OCI-LY1 (cell line): ENCODE measurements at regions not wholly inside any gene's neighbourhood (a gene's known extent, or its start where the extent isn't known, plus 50 kb on each side); places are given as distances from the start of the nearest gene placed in this dataset.

Source experiments
- H2AFZ ChIP-seq: fragments of 200-600 bp; sonication (generic), shearing (Covaris generic); 2 replicates; pipeline ENCODE4 v1.6.0; 2014; ENCODE audit warnings: antibody characterized with exemption, mild to moderate bottlenecking, low read length
- H3F3A ChIP-seq: fragments of 200-600 bp; sonication (generic), shearing (Covaris generic); 2 replicates; pipeline ENCODE4 v1.6.0; 2014; ENCODE audit warnings: mild to moderate bottlenecking, antibody characterized with exemption, low read length, moderate library complexity; ENCODE audit not compliant: insufficient read depth
- H3K27ac ChIP-seq: fragments of 200-600 bp; sonication (generic); 2 replicates; pipeline ENCODE4 v1.5.1; 2014; ENCODE audit warnings: low read length, mixed run types, mild to moderate bottlenecking, low read depth; ENCODE audit not compliant: poor library complexity, severe bottlenecking
- H3K27me3 ChIP-seq: fragments of 200-600 bp; sonication (generic); 2 replicates; pipeline ENCODE4 v1.6.0; 2014; ENCODE audit warnings: antibody characterized with exemption, mild to moderate bottlenecking, low read length, moderate library complexity; ENCODE audit not compliant: insufficient read depth
- H3K36me3 ChIP-seq: fragments of 200-600 bp; sonication (generic); 2 replicates; pipeline ENCODE4 v1.6.1; 2014; ENCODE audit warnings: mild to moderate bottlenecking, antibody characterized with exemption, low read length, moderate library complexity, mixed read lengths; ENCODE audit not compliant: insufficient read depth
- H3K4me1 ChIP-seq: fragments of 200-600 bp; sonication (generic); 2 replicates; pipeline ENCODE4 v1.5.1; 2014; ENCODE audit warnings: mild to moderate bottlenecking, low read length, moderate library complexity; ENCODE audit not compliant: insufficient read depth, severe bottlenecking
- H3K4me2 ChIP-seq: fragments of 200-600 bp; sonication (generic), shearing (Covaris generic); 2 replicates; pipeline ENCODE4 v1.6.1; 2014; ENCODE audit warnings: low read length
- H3K4me3 ChIP-seq: fragments of 200-600 bp; sonication (generic); 2 replicates; pipeline ENCODE4 v1.5.1; 2014; ENCODE audit warnings: low read length, low read depth, mild to moderate bottlenecking, mixed read lengths; ENCODE audit not compliant: poor library complexity, severe bottlenecking
- H3K79me2 ChIP-seq: fragments of 200-600 bp; shearing (Covaris generic); 2 replicates; pipeline ENCODE4 v1.6.1; 2016; ENCODE audit warnings: mixed run types, low read length, mixed read lengths; ENCODE audit not compliant: insufficient read depth
- H3K9ac ChIP-seq: fragments of 200-600 bp; sonication (generic), shearing (Covaris generic); 2 replicates; pipeline ENCODE4 v1.6.1; 2014; ENCODE audit warnings: mild to moderate bottlenecking, low read length, mixed read lengths
- H3K9me2 ChIP-seq: fragments of 200-600 bp; sonication (generic), shearing (Covaris generic); 2 replicates; pipeline ENCODE4 v1.6.1; 2014; ENCODE audit warnings: low read depth, mild to moderate bottlenecking, low read length, mixed read lengths
- H3K9me3 ChIP-seq: fragments of 200-600 bp; shearing (Covaris generic); 2 replicates; pipeline ENCODE4 v1.6.1; 2014; ENCODE audit warnings: low read length, mixed read lengths
- H4K20me1 ChIP-seq: fragments of 200-600 bp; sonication (generic), shearing (Covaris generic); 2 replicates; pipeline ENCODE4 v1.6.0; 2016; ENCODE audit warnings: mild to moderate bottlenecking, low read length; ENCODE audit not compliant: insufficient read depth
- EZH2 ChIP-seq: fragments of 200-600 bp; sonication (generic), shearing (Covaris generic); IDR thresholded peaks from 2 replicates; pipeline ENCODE4 v1.8.0; 2017; ENCODE audit warnings: borderline replicate concordance, mixed run types, mild to moderate bottlenecking, antibody characterized with exemption, low read length, moderate library complexity, mixed read lengths
- TF ChIP-seq, protein P1 (sequence below): fragments of 200-600 bp; sonication (generic), shearing (Covaris generic); IDR thresholded peaks from 2 replicates; pipeline ENCODE4 v1.5.1; 2017; ENCODE audit warnings: mild to moderate bottlenecking, antibody characterized with exemption, low read length, moderate library complexity, mixed read lengths

DNA sequence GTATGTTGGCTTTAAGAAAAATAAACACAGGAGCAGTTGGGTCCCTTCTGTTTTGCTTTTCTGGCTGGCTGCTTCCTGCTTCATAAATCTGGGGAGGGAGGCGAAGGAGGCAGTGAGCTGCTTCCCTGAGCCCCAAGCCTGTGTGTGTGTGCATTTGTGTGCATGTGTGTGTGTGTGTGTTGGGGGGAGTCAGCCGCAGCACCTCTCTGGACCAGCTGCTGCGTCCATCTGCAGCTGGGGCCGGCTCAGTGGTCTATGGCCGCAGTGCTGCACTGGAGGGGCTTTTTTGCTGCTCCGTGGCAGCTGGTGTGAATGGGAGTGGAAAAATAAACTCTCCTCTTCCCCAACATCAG, 192.3 kb downstream of the RNF144A start:
- Histone ChIP-seq H3F3A (no peaks in the 10 kb centered on the region), H3K4me3 (no peak overlapping the region), H3K27ac (no peak overlapping the region), H4K20me1 (no peaks in the 10 kb centered on the region), H3K79me2 (no peaks in the 10 kb centered on the region), H3K4me1 (no peaks in the 10 kb centered on the region), H3K36me3 (no peaks in the 10 kb centered on the region), H3K27me3 (no peaks in the 10 kb centered on the region), H3K9ac (no peak overlapping the region), H3K9me3 (no peaks in the 10 kb centered on the region), H2AFZ (no peak overlapping the region), H3K4me2 (no peak overlapping the region), H3K9me2 (no peaks in the 10 kb centered on the region)
- TF ChIP-seq, protein P1, sequence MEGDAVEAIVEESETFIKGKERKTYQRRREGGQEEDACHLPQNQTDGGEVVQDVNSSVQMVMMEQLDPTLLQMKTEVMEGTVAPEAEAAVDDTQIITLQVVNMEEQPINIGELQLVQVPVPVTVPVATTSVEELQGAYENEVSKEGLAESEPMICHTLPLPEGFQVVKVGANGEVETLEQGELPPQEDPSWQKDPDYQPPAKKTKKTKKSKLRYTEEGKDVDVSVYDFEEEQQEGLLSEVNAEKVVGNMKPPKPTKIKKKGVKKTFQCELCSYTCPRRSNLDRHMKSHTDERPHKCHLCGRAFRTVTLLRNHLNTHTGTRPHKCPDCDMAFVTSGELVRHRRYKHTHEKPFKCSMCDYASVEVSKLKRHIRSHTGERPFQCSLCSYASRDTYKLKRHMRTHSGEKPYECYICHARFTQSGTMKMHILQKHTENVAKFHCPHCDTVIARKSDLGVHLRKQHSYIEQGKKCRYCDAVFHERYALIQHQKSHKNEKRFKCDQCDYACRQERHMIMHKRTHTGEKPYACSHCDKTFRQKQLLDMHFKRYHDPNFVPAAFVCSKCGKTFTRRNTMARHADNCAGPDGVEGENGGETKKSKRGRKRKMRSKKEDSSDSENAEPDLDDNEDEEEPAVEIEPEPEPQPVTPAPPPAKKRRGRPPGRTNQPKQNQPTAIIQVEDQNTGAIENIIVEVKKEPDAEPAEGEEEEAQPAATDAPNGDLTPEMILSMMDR, result no peak
- no peak for TF ChIP-seq EZH2

DNA sequence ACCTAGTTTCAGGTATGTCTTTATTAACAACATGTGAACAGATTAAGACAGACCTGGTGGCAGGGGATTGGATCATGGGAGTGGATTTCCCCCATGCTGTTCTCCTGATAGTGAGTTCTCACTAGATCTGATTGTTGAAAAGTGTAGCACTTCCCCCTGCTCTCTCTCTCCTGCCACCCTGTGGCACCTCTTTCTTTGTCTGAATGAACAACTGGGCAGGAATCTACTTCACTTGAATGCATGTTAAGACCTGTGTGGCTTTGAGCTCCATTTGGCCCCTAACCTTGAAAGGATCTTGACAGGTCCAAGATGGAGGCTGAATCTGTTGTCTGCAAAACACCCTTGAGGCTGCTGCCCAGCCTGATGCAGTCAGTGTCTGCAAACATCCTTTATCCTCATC, 194.4 kb downstream of the RNF144A start:
- TF ChIP-seq, protein P1, result no peak; the same call in 1 of the 2 replicates
- no peak for TF ChIP-seq EZH2
- H3K27me3 ChIP-seq, result no peaks in the 10 kb centered on the region
- no peak overlapping the region for H3K4me3 ChIP-seq
- H3K27ac ChIP-seq, result no peak overlapping the region
- H3K4me2 ChIP-seq, result no peak overlapping the region
- H3K79me2 ChIP-seq, result no peaks in the 10 kb centered on the region
- no peak overlapping the region for H3K9ac ChIP-seq
- no peaks in the 10 kb centered on the region for H3K9me2 ChIP-seq
- H2AFZ ChIP-seq, result no peak overlapping the region
- no peaks in the 10 kb centered on the region for H4K20me1 ChIP-seq
- H3K36me3 ChIP-seq, result no peaks in the 10 kb centered on the region
- H3K4me1 ChIP-seq, result no peaks in the 10 kb centered on the region
- no peaks in the 10 kb centered on the region for H3K9me3 ChIP-seq
- H3F3A ChIP-seq, result no peaks in the 10 kb centered on the region

DNA sequence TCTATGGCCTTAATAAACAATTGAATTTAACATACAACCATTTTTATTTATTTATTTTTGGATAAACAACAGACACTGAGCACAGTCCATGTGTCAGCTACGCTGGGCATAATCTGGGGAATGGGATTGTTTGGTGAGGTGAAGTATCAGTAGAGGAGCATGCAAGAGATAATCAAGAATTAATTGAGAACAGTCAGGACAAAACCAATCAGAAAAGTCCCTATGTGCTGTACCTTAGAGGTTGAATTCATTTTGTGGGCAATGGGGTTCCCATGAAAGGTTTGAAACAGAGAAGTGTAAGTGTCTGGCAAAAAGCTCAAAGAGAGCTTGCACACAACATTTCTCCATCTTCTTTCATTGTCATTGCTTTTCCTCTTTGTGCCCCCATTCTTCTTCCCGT, 198.2 kb downstream of the RNF144A start:
- Histone ChIP-seq H3F3A (no peaks in the 10 kb centered on the region), H3K4me3 (no peak overlapping the region), H3K27ac (no peak overlapping the region), H2AFZ (no peak overlapping the region), H3K4me2 (no peak overlapping the region), H3K9ac (no peak overlapping the region), H3K9me2 (no peaks in the 10 kb centered on the region), H3K79me2 (no peaks in the 10 kb centered on the region), H4K20me1 (no peaks in the 10 kb centered on the region), H3K27me3 (no peaks in the 10 kb centered on the region), H3K9me3 (no peaks in the 10 kb centered on the region), H3K36me3 (no peaks in the 10 kb centered on the region), H3K4me1 (no peaks in the 10 kb centered on the region)
- TF ChIP-seq, protein P1, result no peak
- no peak for TF ChIP-seq EZH2
